LNCAP (cell line): ENCODE measurements at regions not wholly inside any gene's neighbourhood (a gene's known extent, or its start where the extent isn't known, plus 50 kb on each side); places are given as distances from the start of the nearest gene placed in this dataset.

Experiments
- TF ChIP-seq, protein P1 (sequence below): fragments of 450-650 bp; IDR thresholded peaks from 2 replicates; pipeline ENCODE4 v1.5.1; 2017; ENCODE audit warnings: mild to moderate bottlenecking

DNA sequence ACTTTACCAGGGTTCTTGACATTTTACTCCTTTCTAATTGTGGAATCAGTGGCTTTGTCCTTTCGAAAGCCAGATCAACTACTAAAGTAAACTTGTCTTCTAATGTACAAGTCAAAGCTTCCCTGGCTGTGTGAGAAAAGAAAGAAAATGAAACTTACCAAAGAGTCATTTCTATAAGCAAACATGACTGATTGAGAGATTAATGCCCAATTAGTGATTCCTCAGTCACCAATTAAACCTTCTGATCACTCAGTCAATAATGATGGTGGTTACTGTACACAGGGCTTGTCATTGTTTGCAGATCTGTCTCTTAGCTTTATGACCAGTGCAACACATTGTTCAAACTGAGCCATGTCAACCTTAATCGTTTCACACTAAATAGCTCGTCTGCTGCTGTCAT, 1168.4 kb upstream of the CITED2 start:
- TF ChIP-seq, protein P1, sequence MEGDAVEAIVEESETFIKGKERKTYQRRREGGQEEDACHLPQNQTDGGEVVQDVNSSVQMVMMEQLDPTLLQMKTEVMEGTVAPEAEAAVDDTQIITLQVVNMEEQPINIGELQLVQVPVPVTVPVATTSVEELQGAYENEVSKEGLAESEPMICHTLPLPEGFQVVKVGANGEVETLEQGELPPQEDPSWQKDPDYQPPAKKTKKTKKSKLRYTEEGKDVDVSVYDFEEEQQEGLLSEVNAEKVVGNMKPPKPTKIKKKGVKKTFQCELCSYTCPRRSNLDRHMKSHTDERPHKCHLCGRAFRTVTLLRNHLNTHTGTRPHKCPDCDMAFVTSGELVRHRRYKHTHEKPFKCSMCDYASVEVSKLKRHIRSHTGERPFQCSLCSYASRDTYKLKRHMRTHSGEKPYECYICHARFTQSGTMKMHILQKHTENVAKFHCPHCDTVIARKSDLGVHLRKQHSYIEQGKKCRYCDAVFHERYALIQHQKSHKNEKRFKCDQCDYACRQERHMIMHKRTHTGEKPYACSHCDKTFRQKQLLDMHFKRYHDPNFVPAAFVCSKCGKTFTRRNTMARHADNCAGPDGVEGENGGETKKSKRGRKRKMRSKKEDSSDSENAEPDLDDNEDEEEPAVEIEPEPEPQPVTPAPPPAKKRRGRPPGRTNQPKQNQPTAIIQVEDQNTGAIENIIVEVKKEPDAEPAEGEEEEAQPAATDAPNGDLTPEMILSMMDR, result no peak

DNA sequence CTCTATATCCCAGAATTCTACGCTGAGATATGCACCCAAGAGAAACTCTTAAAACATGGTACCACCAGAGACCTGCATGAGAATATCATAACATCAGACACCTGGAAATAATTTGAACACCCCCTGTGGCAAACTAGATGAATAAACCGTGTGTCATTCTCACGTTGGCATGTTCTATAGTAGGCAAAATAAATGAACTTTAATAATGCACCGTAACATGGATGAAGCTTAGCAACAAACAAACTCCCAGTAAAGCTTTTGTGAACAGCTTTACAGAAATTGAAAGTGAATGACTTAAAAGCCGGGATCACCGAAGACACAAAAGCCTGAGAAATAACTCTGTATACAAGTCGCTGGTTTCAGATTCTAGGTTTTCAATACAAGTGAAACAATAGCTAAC, 1166.8 kb upstream of the CITED2 start:
- TF ChIP-seq, protein P1, result no peak

DNA sequence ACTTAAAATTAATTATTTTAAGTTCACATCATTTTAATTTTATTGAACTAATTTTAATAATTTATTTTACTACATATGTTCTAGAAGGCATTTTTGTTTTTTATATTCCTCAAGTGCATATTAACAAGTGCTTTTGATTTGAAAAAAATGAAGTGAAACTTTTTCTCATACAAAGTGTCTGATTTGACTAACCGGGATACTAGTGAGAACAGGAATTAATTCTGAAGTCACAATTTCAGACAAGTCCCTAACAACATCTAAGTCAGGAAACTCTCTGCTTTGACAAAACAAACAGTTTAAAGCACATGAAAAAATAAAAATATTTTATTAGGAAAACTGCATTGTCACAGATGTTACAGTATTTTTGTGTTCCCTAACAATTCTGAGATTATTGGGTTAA, 1166.3 kb upstream of the CITED2 start:
- TF ChIP-seq, protein P1, result no peak

DNA sequence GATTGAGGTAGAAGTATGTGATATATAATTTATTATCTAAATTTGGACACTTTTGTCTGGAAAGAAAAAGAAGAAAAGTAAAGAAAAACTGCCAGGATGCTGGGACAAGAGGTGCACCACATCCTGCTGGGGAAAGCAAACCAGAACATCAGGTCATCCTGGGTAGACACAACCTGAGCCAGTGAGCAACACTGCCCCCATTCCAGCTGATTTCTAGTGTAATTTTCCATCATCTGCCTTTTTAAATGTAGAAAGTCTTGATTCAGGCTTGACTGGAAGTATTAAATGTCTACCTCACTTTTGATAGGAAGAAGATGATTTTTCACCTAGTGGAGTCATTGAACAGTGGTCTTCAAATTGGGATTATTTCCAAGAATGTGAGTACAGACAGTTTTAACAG, 1164.5 kb upstream of the CITED2 start:
- TF ChIP-seq, protein P1, result no peak

DNA sequence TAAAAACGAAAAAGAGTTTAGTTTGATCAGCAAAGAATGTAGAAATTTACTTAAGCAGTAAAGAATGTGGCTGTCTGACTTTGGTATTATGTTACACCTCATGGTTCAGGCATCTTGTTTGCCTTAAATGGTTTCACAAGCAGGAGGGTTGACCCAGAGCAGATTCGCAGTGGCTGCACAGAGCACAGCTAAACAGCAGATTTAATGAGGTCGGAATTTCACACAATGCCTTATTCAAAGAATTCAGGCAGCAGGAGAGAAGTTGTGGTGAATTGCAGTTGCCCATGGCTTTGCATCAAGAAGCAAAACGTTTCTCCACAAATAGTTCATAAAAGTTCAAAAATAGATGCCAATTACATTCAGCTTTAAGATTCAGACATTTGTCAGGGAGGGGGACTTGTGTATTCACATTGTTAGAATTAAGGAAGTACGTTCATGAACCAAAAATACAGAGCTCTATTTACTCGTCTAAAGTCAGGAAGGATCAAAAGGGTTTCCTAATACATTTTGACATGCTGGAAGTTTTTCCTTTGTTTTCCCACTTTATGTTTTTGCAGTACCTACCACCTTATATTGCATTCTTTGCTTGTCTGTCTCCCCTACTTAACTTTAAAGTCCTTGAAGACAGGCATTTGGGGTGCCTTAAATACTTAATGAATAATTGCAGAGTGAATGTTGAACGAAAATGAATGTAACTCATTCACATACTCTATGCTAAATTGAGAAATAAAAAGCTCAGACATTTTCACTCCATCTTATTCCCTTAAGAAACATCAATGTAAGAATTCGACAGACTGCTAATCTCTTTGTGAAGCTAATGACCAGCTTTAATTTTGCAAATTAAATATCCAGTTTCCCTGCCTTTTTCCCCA, 1163.6 kb upstream of the CITED2 start:
- TF ChIP-seq, protein P1, result no peak

GRCh38 chr6:140537211-140537610, 1162.8 kb upstream of the CITED2 start:
- TF ChIP-seq, protein P1, result no peak

DNA sequence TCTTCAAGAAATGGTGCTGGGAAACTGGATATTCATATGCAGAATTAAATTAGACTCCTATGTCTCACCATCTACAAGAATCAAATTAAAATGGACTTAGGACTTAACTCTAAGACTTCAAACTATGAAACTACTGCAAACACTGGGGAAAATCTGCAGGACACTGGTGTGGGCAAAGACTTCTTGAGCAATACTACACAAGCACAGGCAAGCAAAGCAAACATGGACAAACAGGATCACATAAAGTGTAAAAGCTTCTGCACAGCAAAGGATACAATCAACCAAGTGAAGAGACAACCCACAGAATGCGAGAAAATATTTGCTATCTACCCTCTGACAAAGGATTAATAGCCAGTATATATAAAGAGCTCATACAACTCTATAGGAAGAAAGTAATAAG, 1161.1 kb upstream of the CITED2 start:
- TF ChIP-seq, protein P1, result no peak
